CD4-positive, CD25-positive, alpha-beta regulatory T cell (primary cell): ENCODE measurements at regions not wholly inside any gene's neighbourhood (a gene's known extent, or its start where the extent isn't known, plus 50 kb on each side); places are given as distances from the start of the nearest gene placed in this dataset.

ENCODE experiments used
- ATAC-seq, 2 donors: fragments of 150-1000 bp; cut with Tn5 transposase; one replicate each; pipeline ENCODE4 v1.10.0; 2021; ENCODE audit warnings: low read depth in 2 of 2, moderate number of reproducible peaks in 2 of 2, moderate library complexity in 1 of 2
- DNase-seq, 3 donors: peaks; one replicate each; pipeline versions ENCODE4 v3.0.0 to v3.0.0-alpha.2; 2012 to 2022; ENCODE audit warnings: mixed read lengths in 1 of 3
- H3K27ac ChIP-seq: one replicate; pipeline ENCODE4 v1.7.0; 2013; ENCODE audit warnings: mild to moderate bottlenecking, low read length; ENCODE audit not compliant: insufficient read depth, poor library complexity, severe bottlenecking
- H3K27me3 ChIP-seq: one replicate; pipeline ENCODE4 v1.7.0; 2013; ENCODE audit warnings: low read length; ENCODE audit not compliant: control insufficient read depth, insufficient read depth
- H3K36me3 ChIP-seq: one replicate; pipeline ENCODE4 v1.7.0; 2013; ENCODE audit warnings: mild to moderate bottlenecking, low read length, moderate library complexity; ENCODE audit not compliant: control insufficient read depth, insufficient read depth
- H3K4me1 ChIP-seq: 2 replicates; pipeline ENCODE4 v1.7.0; 2013; ENCODE audit warnings: mild to moderate bottlenecking, low read length; ENCODE audit not compliant: insufficient read depth, control insufficient read depth, poor library complexity, severe bottlenecking
- H3K4me3 ChIP-seq: one replicate; pipeline ENCODE4 v1.7.0; 2013; ENCODE audit warnings: low read depth, mild to moderate bottlenecking, low read length, moderate library complexity
- H3K9me3 ChIP-seq, 2 experiments: 1 replicate in 1 of 2; 2 replicates in 1 of 2; pipeline ENCODE4 v1.7.0; 2013; ENCODE audit warnings: low read length in 2 of 2, mild to moderate bottlenecking in 1 of 2, moderate library complexity in 1 of 2; ENCODE audit not compliant: control insufficient read depth in 2 of 2
- H3K27ac Mint-ChIP-seq, 3 donors: one replicate each; pipeline ENCODE4 v1.8.0; 2020 to 2022; ENCODE audit warnings: mild to moderate bottlenecking in 3 of 3, mixed read lengths in 3 of 3, moderate library complexity in 2 of 3
- H3K27me3 Mint-ChIP-seq: one replicate; pipeline ENCODE4 v1.8.0; 2022; ENCODE audit warnings: mild to moderate bottlenecking, mixed read lengths
- H3K36me3 Mint-ChIP-seq: one replicate; pipeline ENCODE4 v1.8.0; 2020; ENCODE audit warnings: mixed read lengths
- H3K4me1 Mint-ChIP-seq, 4 donors: one replicate each; pipeline ENCODE4 v1.8.0; 2020 to 2022; ENCODE audit warnings: mixed read lengths in 4 of 4, mild to moderate bottlenecking in 1 of 4
- H3K4me3 Mint-ChIP-seq, 4 donors: one replicate each; pipeline ENCODE4 v1.8.0; 2020 to 2022; ENCODE audit warnings: mild to moderate bottlenecking in 4 of 4, mixed read lengths in 4 of 4, moderate library complexity in 3 of 4
- H3K9me3 Mint-ChIP-seq, 7 donors: one replicate each; pipeline ENCODE4 v1.8.0; 2020 to 2022; ENCODE audit warnings: mixed read lengths in 7 of 7, mild to moderate bottlenecking in 3 of 7, moderate library complexity in 2 of 7

- no peak for ATAC-seq
- no peak for DNase-seq
- peaks cover 0 to 16% (median 4%) of the 10 kb centered on the region in 7 donors for H3K9me3 Mint-ChIP-seq
- no peak overlapping the region for H3K27ac Mint-ChIP-seq
- no peaks in the 10 kb centered on the region for H3K9me3 ChIP-seq
- no peak overlapping the region for H3K27ac ChIP-seq
- no peaks in the 10 kb centered on the region for H3K36me3 Mint-ChIP-seq
- no peaks in the 10 kb centered on the region for H3K27me3 Mint-ChIP-seq
- H3K36me3 ChIP-seq = no peaks in the 10 kb centered on the region
- no peaks in the 10 kb centered on the region for H3K4me1 ChIP-seq
- no peak overlapping the region for H3K4me3 Mint-ChIP-seq
- no peaks in the 10 kb centered on the region for H3K4me1 Mint-ChIP-seq
- no peak overlapping the region for H3K4me3 ChIP-seq
- H3K27me3 ChIP-seq = no peaks in the 10 kb centered on the region
Measured at GRCh38 chr5:4533457-4534105, 606.5 kb upstream of the ADAMTS16 start.

GRCh38 chr5:4537489-4537888 is 602.6 kb upstream of the ADAMTS16 start:
- Mint-ChIP-seq H3K9me3 (peaks cover 0 to 23% (median 9%) of the 10 kb centered on the region in 7 donors), H3K36me3 (no peaks in the 10 kb centered on the region), H3K4me3 (no peak overlapping the region), H3K27ac (no peak overlapping the region), H3K27me3 (no peaks in the 10 kb centered on the region), H3K4me1 (no peaks in the 10 kb centered on the region)
- Histone ChIP-seq H3K4me3 (no peak overlapping the region), H3K27ac (no peak overlapping the region), H3K9me3 (no peaks in the 10 kb centered on the region), H3K4me1 (no peaks in the 10 kb centered on the region), H3K36me3 (no peaks in the 10 kb centered on the region), H3K27me3 (no peaks in the 10 kb centered on the region)
- ATAC-seq (no peak), DNase-seq (no peak)

- DNase-seq (no peak), ATAC-seq (no peak)
- H3K27me3 Mint-ChIP-seq = no peaks in the 10 kb centered on the region
- H3K27ac Mint-ChIP-seq = no peak overlapping the region
- H3K9me3 Mint-ChIP-seq = peaks cover 0 to 24% (median 8%) of the 10 kb centered on the region in 7 donors
- H3K4me3 ChIP-seq = no peak overlapping the region
- no peaks in the 10 kb centered on the region for H3K4me1 ChIP-seq
- no peaks in the 10 kb centered on the region for H3K36me3 Mint-ChIP-seq
- no peak overlapping the region for H3K27ac ChIP-seq
- no peaks in the 10 kb centered on the region for H3K36me3 ChIP-seq
- no peaks in the 10 kb centered on the region for H3K4me1 Mint-ChIP-seq
- peak overlapping the region in 1 of 4 donors; percentile 32 for H3K4me3 Mint-ChIP-seq
- no peaks in the 10 kb centered on the region for H3K9me3 ChIP-seq
- H3K27me3 ChIP-seq = no peaks in the 10 kb centered on the region
Measured at GRCh38 chr5:4540375-4541173, 599.6 kb upstream of the ADAMTS16 start.

GRCh38 chr5:4541334-4541733 is 598.8 kb upstream of the ADAMTS16 start:
- Histone ChIP-seq H3K4me1 (no peaks in the 10 kb centered on the region), H3K36me3 (no peaks in the 10 kb centered on the region), H3K4me3 (no peak overlapping the region), H3K9me3 (no peaks in the 10 kb centered on the region), H3K27me3 (no peaks in the 10 kb centered on the region), H3K27ac (no peak overlapping the region)
- no peaks in the 10 kb centered on the region for H3K36me3 Mint-ChIP-seq
- DNase-seq (no peak), ATAC-seq (no peak)
- H3K4me3 Mint-ChIP-seq = no peak overlapping the region
- H3K9me3 Mint-ChIP-seq = peaks cover 0 to 24% (median 8%) of the 10 kb centered on the region in 7 donors
- no peaks in the 10 kb centered on the region for H3K4me1 Mint-ChIP-seq
- no peak overlapping the region for H3K27ac Mint-ChIP-seq
- H3K27me3 Mint-ChIP-seq = no peaks in the 10 kb centered on the region

- ATAC-seq (no peak), DNase-seq (no peak)
- H3K4me3 Mint-ChIP-seq = no peak overlapping the region
- no peaks in the 10 kb centered on the region for H3K27me3 Mint-ChIP-seq
- Histone ChIP-seq H3K36me3 (no peaks in the 10 kb centered on the region), H3K27me3 (no peaks in the 10 kb centered on the region), H3K27ac (no peak overlapping the region), H3K4me3 (no peak overlapping the region), H3K9me3 (no peaks in the 10 kb centered on the region), H3K4me1 (no peaks in the 10 kb centered on the region)
- H3K36me3 Mint-ChIP-seq = no peaks in the 10 kb centered on the region
- peaks cover 0 to 24% (median 8%) of the 10 kb centered on the region in 7 donors for H3K9me3 Mint-ChIP-seq
- H3K27ac Mint-ChIP-seq = no peak overlapping the region
- H3K4me1 Mint-ChIP-seq = no peaks in the 10 kb centered on the region
Measured at GRCh38 chr5:4542145-4542778, 597.9 kb upstream of the ADAMTS16 start.

- Histone ChIP-seq H3K27ac (no peak overlapping the region), H3K36me3 (no peaks in the 10 kb centered on the region), H3K4me1 (no peaks in the 10 kb centered on the region), H3K4me3 (no peak overlapping the region), H3K9me3 (peaks cover 0 to 4% of the 10 kb centered on the region in 2 experiments), H3K27me3 (no peaks in the 10 kb centered on the region)
- no peak for DNase-seq
- H3K4me3 Mint-ChIP-seq = no peak overlapping the region
- no peaks in the 10 kb centered on the region for H3K36me3 Mint-ChIP-seq
- no peaks in the 10 kb centered on the region for H3K4me1 Mint-ChIP-seq
- no peak for ATAC-seq
- no peaks in the 10 kb centered on the region for H3K27me3 Mint-ChIP-seq
- H3K27ac Mint-ChIP-seq = no peak overlapping the region
- peaks cover 0 to 25% (median 10%) of the 10 kb centered on the region in 7 donors for H3K9me3 Mint-ChIP-seq
Measured at GRCh38 chr5:4544049-4544670, 596.0 kb upstream of the ADAMTS16 start.

GRCh38 chr5:4547547-4547946 is 592.6 kb upstream of the ADAMTS16 start:
- DNase-seq (no peak), ATAC-seq (no peak)
- peaks cover 0 to 4% of the 10 kb centered on the region in 2 experiments for H3K9me3 ChIP-seq
- no peaks in the 10 kb centered on the region for H3K27me3 Mint-ChIP-seq
- H3K27me3 ChIP-seq = no peaks in the 10 kb centered on the region
- H3K4me3 ChIP-seq = no peak overlapping the region
- H3K36me3 Mint-ChIP-seq = no peaks in the 10 kb centered on the region
- H3K27ac ChIP-seq = no peak overlapping the region
- H3K4me1 ChIP-seq = no peaks in the 10 kb centered on the region
- no peaks in the 10 kb centered on the region for H3K36me3 ChIP-seq
- no peak overlapping the region for H3K27ac Mint-ChIP-seq
- no peaks in the 10 kb centered on the region for H3K4me1 Mint-ChIP-seq
- H3K9me3 Mint-ChIP-seq = peaks cover 0 to 24% (median 8%) of the 10 kb centered on the region in 7 donors
- peak overlapping the region in 1 of 4 donors; percentile 21 for H3K4me3 Mint-ChIP-seq
